Neural progenitor cell (in vitro differentiated cells): ENCODE measurements at regions not wholly inside any gene's neighbourhood (a gene's known extent, or its start where the extent isn't known, plus 50 kb on each side); places are given as distances from the start of the nearest gene placed in this dataset.

ENCODE experiments used
- DNase-seq: peaks from one replicate; pipeline ENCODE4 v3.0.0-alpha.2; 2016; ENCODE audit warnings: low spot score
- H2AFZ ChIP-seq: fragments of 200-600 bp; sonication (generic); replicated peaks from 2 replicates; pipeline ENCODE4 v1.6.1; 2016; ENCODE audit warnings: antibody characterized with exemption
- H3F3A ChIP-seq: fragments of 200-600 bp; sonication (generic); 2 replicates; pipeline ENCODE4 v1.6.1; 2016; ENCODE audit warnings: antibody characterized with exemption, low read depth
- H3K27ac ChIP-seq: fragments of 200-600 bp; sonication (generic); 2 replicates; pipeline ENCODE4 v1.5.1; 2016; ENCODE audit warnings: mild to moderate bottlenecking
- H3K27me3 ChIP-seq: fragments of 200-600 bp; sonication (generic); 2 replicates; pipeline ENCODE4 v1.6.1; 2016; ENCODE audit warnings: mild to moderate bottlenecking, moderate library complexity
- H3K36me3 ChIP-seq: fragments of 200-600 bp; sonication (generic); 2 replicates; pipeline ENCODE4 v1.5.1; 2016
- H3K4me1 ChIP-seq: fragments of 200-600 bp; sonication (generic); 2 replicates; pipeline ENCODE4 v1.6.1; 2016; ENCODE audit warnings: mixed run types
- H3K4me2 ChIP-seq: fragments of 200-600 bp; sonication (generic); 2 replicates; pipeline ENCODE4 v1.6.1; 2016
- H3K4me3 ChIP-seq: fragments of 200-600 bp; sonication (generic); 2 replicates; pipeline ENCODE4 v1.5.1; 2016
- H3K79me2 ChIP-seq: fragments of 200-600 bp; sonication (generic); 2 replicates; pipeline ENCODE4 v1.6.1; 2016; ENCODE audit warnings: low read depth
- H3K9ac ChIP-seq: fragments of 200-600 bp; sonication (generic); 2 replicates; pipeline ENCODE4 v1.6.1; 2016
- H3K9me3 ChIP-seq: fragments of 200-600 bp; sonication (generic); 2 replicates; pipeline ENCODE4 v1.5.1; 2016; ENCODE audit warnings: low read depth
- H4K20me1 ChIP-seq: fragments of 200-600 bp; sonication (generic); 2 replicates; pipeline ENCODE4 v1.6.1; 2016; ENCODE audit warnings: low read depth
- H3K27ac Mint-ChIP-seq: 3 replicates; pipeline ENCODE4 v1.8.0; 2021; ENCODE audit warnings: mixed read lengths
- H3K27me3 Mint-ChIP-seq: 2 replicates; pipeline ENCODE4 v1.8.0; 2022; ENCODE audit warnings: low read depth, mild to moderate bottlenecking, inconsistent platforms, moderate library complexity, mixed read lengths; ENCODE audit not compliant: insufficient read depth
- H3K36me3 Mint-ChIP-seq: 3 replicates; pipeline ENCODE4 v1.8.0; 2021; ENCODE audit warnings: mixed read lengths
- H3K4me1 Mint-ChIP-seq: 3 replicates; pipeline ENCODE4 v1.8.0; 2021; ENCODE audit warnings: mixed read lengths
- H3K4me3 Mint-ChIP-seq: 3 replicates; pipeline ENCODE4 v1.8.0; 2021; ENCODE audit warnings: mild to moderate bottlenecking, moderate library complexity, mixed read lengths
- H3K9me3 Mint-ChIP-seq: 3 replicates; pipeline ENCODE4 v1.8.0; 2020; ENCODE audit warnings: mixed read lengths
- EZH2 ChIP-seq: fragments of 200-600 bp; sonication (generic); IDR thresholded peaks from 2 replicates; pipeline ENCODE4 v1.6.1; 2017; ENCODE audit warnings: antibody characterized with exemption, mild to moderate bottlenecking, moderate library complexity
- EZH2phosphoT487 ChIP-seq: fragments of 200-600 bp; sonication (generic); IDR thresholded peaks from 2 replicates; pipeline ENCODE4 v1.6.1; 2017; ENCODE audit warnings: antibody characterized with exemption
- TF ChIP-seq, protein P1 (sequence below): fragments of 200-600 bp; sonication (generic); IDR thresholded peaks from 2 replicates; pipeline ENCODE4 v1.5.1; 2017; ENCODE audit warnings: antibody characterized with exemption, mild to moderate bottlenecking

DNA sequence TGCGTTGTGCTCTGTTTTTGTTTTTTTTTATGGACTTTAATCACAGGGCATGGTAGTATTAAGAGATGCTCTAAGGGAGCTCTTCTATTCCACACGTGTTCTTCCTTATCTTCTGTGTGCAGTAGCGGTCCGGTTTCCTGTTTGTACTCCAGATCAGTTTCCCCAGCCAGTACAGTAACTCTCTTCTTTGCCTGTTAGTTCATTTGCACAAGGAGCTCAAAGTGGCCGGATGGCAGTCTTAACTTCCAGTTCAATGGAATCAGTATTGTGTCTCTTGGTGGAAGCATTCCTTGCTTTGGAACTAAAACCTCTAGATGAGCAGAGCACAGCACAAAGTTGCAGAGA, 122.0 kb downstream of the KLF13 start:
- Mint-ChIP-seq H3K9me3 (peaks cover 2% of the 10 kb centered on the region), H3K27ac (no peak overlapping the region), H3K27me3 (peaks cover 8% of the 10 kb centered on the region), H3K4me3 (no peak overlapping the region), H3K4me1 (no peaks in the 10 kb centered on the region), H3K36me3 (no peaks in the 10 kb centered on the region)
- no peaks in the 10 kb centered on the region for H3F3A ChIP-seq
- no peak for DNase-seq
- no peaks in the 10 kb centered on the region for H3K36me3 ChIP-seq
- no peaks in the 10 kb centered on the region for H3K9me3 ChIP-seq
- no peak overlapping the region for H3K27ac ChIP-seq
- no peak overlapping the region for H2AFZ ChIP-seq
- H3K79me2 ChIP-seq, result no peaks in the 10 kb centered on the region
- TF ChIP-seq EZH2, result no peak
- TF ChIP-seq, protein P1, sequence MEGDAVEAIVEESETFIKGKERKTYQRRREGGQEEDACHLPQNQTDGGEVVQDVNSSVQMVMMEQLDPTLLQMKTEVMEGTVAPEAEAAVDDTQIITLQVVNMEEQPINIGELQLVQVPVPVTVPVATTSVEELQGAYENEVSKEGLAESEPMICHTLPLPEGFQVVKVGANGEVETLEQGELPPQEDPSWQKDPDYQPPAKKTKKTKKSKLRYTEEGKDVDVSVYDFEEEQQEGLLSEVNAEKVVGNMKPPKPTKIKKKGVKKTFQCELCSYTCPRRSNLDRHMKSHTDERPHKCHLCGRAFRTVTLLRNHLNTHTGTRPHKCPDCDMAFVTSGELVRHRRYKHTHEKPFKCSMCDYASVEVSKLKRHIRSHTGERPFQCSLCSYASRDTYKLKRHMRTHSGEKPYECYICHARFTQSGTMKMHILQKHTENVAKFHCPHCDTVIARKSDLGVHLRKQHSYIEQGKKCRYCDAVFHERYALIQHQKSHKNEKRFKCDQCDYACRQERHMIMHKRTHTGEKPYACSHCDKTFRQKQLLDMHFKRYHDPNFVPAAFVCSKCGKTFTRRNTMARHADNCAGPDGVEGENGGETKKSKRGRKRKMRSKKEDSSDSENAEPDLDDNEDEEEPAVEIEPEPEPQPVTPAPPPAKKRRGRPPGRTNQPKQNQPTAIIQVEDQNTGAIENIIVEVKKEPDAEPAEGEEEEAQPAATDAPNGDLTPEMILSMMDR, result no peak
- TF ChIP-seq EZH2phosphoT487, result no peak
- no peak overlapping the region for H3K4me2 ChIP-seq
- no peak overlapping the region for H3K9ac ChIP-seq
- H3K27me3 ChIP-seq, result no peaks in the 10 kb centered on the region
- no peaks in the 10 kb centered on the region for H4K20me1 ChIP-seq
- H3K4me3 ChIP-seq, result no peak overlapping the region
- no peaks in the 10 kb centered on the region for H3K4me1 ChIP-seq

DNA sequence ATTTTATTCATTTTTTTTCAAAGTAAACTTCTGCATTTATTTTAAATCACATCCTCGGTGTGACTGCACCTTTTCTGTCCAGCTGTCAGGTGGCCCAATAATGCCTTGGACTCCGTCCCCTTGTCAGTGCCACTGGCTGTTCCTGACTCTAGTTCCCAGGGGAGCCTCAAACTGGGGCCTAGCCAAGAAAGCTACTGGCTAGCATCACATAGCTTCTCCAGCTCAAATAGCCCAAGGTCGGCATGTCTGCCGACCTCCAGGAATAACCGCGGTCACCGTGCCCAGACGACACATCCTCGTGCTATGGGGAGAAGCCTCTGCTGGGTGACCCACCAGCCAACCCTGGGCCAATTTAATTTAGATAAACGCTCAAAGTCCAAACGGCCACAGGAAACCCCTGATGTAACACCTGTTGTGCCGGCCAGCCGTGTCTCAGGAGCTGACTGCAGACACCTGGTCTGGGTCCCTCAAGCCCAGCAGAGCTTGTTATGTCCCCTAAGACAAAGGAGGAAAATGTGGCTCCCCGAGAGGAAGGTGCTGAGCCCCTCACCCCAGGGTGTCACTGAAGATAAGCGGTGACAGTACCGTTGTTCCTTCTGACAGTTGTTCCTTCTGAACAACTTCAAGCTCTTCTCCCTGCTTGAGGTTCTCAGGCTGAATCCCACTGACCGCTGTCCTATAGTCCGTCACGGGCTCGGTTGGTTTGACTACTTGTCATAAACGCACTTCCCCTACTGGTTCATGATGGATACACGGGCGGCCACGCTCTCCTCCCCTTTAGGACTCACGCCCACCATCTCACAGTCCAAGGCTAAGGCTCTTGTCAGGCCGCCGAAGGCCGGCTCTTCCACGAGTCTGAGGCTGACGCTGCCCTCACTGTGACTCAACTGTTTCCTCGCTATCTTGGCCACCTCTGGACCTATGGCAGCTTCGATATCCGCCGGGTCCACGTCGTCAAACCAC, 126.2 kb downstream of the KLF13 start:
- Mint-ChIP-seq H3K9me3 (peaks cover 7% of the 10 kb centered on the region), H3K27ac (no peak overlapping the region), H3K36me3 (peaks cover 2% of the 10 kb centered on the region), H3K4me1 (no peaks in the 10 kb centered on the region), H3K4me3 (no peak overlapping the region), H3K27me3 (peaks cover 8% of the 10 kb centered on the region)
- no peaks in the 10 kb centered on the region for H3K79me2 ChIP-seq
- H4K20me1 ChIP-seq, result no peaks in the 10 kb centered on the region
- no peak overlapping the region for H2AFZ ChIP-seq
- no peaks in the 10 kb centered on the region for H3K9me3 ChIP-seq
- no peak overlapping the region for H3K9ac ChIP-seq
- TF ChIP-seq, protein P1, result no peak
- TF ChIP-seq EZH2phosphoT487 (no peak), EZH2 (no peak)
- no peaks in the 10 kb centered on the region for H3K36me3 ChIP-seq
- no peak overlapping the region for H3K27ac ChIP-seq
- no peaks in the 10 kb centered on the region for H3F3A ChIP-seq
- no peaks in the 10 kb centered on the region for H3K27me3 ChIP-seq
- no peak overlapping the region for H3K4me2 ChIP-seq
- H3K4me1 ChIP-seq, result peaks cover 6% of the 10 kb centered on the region
- H3K4me3 ChIP-seq, result no peak overlapping the region
- no peak for DNase-seq

DNA sequence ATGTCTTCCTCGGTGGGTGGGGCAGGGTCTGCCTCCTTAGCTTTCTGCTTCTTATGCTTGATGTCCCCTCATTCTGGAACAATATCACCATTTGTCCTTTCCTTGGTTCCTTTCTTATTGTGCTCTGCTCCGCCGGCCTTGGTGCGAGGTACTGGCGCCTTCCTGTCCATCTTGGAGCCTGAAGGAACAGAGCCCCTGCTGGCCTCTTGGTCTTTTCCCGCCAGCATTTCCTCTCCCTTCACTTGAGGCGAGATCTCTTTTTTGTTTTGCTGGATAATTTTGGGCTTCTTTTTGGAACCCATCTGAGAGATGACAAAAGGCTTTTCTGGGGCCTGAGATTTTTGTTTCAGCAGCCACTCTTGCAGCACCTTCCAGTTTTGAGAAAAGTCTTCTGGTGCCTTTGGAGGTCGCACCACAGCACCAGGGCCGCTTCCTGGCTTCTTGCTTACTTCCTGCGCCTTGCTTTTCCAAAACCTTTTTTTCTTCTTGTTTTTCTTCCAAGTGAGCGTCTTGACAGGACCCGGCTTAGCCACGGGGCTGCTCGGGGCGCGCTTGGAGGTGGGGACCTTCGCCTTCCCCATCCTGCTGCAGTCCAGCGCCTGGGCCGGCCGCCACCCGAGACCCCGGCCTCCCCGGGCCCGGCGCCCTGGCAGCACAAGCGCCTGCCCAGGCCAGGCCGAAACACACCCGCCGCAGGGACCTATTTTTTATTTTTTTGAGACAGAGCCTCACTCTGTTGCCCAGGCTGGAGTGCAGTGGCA, 127.1 kb downstream of the KLF13 start:
- Mint-ChIP-seq H3K4me1 (peaks cover under 1% of the 10 kb centered on the region), H3K36me3 (peaks cover 2% of the 10 kb centered on the region), H3K27me3 (peaks cover 5% of the 10 kb centered on the region), H3K9me3 (peaks cover 7% of the 10 kb centered on the region), H3K4me3 (no peak overlapping the region), H3K27ac (no peak overlapping the region)
- Histone ChIP-seq H4K20me1 (no peaks in the 10 kb centered on the region), H3K4me1 (peaks cover 9% of the 10 kb centered on the region), H3F3A (no peaks in the 10 kb centered on the region), H3K27ac (no peak overlapping the region), H3K4me3 (no peak overlapping the region), H2AFZ (no peak overlapping the region), H3K9me3 (no peaks in the 10 kb centered on the region), H3K79me2 (no peaks in the 10 kb centered on the region), H3K27me3 (no peaks in the 10 kb centered on the region), H3K36me3 (no peaks in the 10 kb centered on the region), H3K9ac (no peak overlapping the region), H3K4me2 (no peak overlapping the region)
- TF ChIP-seq, protein P1, result no peak
- TF ChIP-seq EZH2phosphoT487, result no peak
- no peak for TF ChIP-seq EZH2
- no peak for DNase-seq
